K562 (cell line): ENCODE measurements at regions not wholly inside any gene's neighbourhood (a gene's known extent, or its start where the extent isn't known, plus 50 kb on each side); places are given as distances from the start of the nearest gene placed in this dataset.

ENCODE experiments used
- ATAC-seq: fragments of 200-7000 bp; cut with Tn5 transposase; 3 replicates; pipeline ENCODE4 v1.9.1; 2020; ENCODE audit warnings: moderate library complexity
- BruUV-seq: library from RNA; stranded (reverse); fragments of 400-500 nt; replicated peaks from 2 replicates; lab custom pipeline; 2021; lab: Mats Ljungman, UMichigan
- CTCF ChIA-PET: fragments of 300-600 bp; formaldehyde crosslinking; extraction: SDS; loops from one replicate; lab custom pipeline; 2021; ENCODE audit warnings: low intra/inter-chr PET ratio; lab: Yijun Ruan, JAX
- POLR2A ChIA-PET: fragments of 300-600, 350-650 bp; sonication (Branson Sonifier 250); formaldehyde crosslinking; extraction: SDS; loops from one replicate; lab custom pipeline; 2021; ENCODE audit warnings: antibody characterized with exemption, inconsistent platforms; lab: Yijun Ruan, JAX
- DNase-seq, 4 experiments: peaks; one replicate each; pipeline versions ENCODE4 v3.0.0 to v3.0.0-alpha.2; 2011 to 2018; ENCODE audit warnings: low spot score in 3 of 4, mixed read lengths in 3 of 4; ENCODE audit errors: extremely low read depth in 1 of 4
- FAIRE-seq: peaks from 2 replicates; lab custom pipeline; 2011; peaks lifted over from hg19 to GRCh38; lab: Jason Lieb, UNC
- H2AFZ ChIP-seq: 2 replicates; pipeline ENCODE4 v1.6.0; 2011; ENCODE audit warnings: low read depth, low read length, control low read depth, inconsistent platforms
- H3K27ac ChIP-seq: fragments of 200-600 bp; 3 replicates; pipeline ENCODE4 v1.8.0; 2011; ENCODE audit warnings: low read depth, mild to moderate bottlenecking, control low read depth, inconsistent platforms, low read length, moderate library complexity, mixed read lengths; ENCODE audit errors: extremely low read depth
- H3K27me3 ChIP-seq, 2 experiments: fragments of 300-600 bp in 1 of 2; 2 replicates in 1 of 2; 3 replicates in 1 of 2; pipeline versions ENCODE4 v1.6.0 to v1.8.0; 2011; ENCODE audit warnings: inconsistent platforms in 2 of 2, low read length in 2 of 2, mild to moderate bottlenecking in 1 of 2, mixed read lengths in 1 of 2, moderate library complexity in 1 of 2; ENCODE audit not compliant: control insufficient read depth in 2 of 2, insufficient read depth in 2 of 2
- H3K36me3 ChIP-seq: fragments of 300-600 bp; 3 replicates; pipeline ENCODE4 v1.8.0; 2011; ENCODE audit warnings: mild to moderate bottlenecking, low read length, inconsistent platforms; ENCODE audit not compliant: control insufficient read depth, insufficient read depth
- H3K4me1 ChIP-seq, 2 experiments: fragments of 200-600 bp in 1 of 2; replicated peaks in 1 of 2; 2 replicates in 1 of 2; 3 replicates in 1 of 2; pipeline versions ENCODE4 v1.5.1 to v1.8.0; 2011; ENCODE audit warnings: inconsistent platforms in 2 of 2, low read length in 2 of 2, mild to moderate bottlenecking in 1 of 2, mixed read lengths in 1 of 2, moderate library complexity in 1 of 2; ENCODE audit not compliant: control insufficient read depth in 2 of 2, insufficient read depth in 2 of 2
- H3K4me2 ChIP-seq: 2 replicates; pipeline ENCODE4 v1.6.1; 2011; ENCODE audit warnings: low read length, control low read depth, inconsistent platforms, mixed read lengths; ENCODE audit not compliant: insufficient read depth
- H3K4me3 ChIP-seq: fragments of 200-600 bp; sonication (generic), shearing (Covaris generic); 2 replicates; pipeline ENCODE4 v1.5.1; 2016; ENCODE audit warnings: control low read depth, inconsistent platforms
- H3K79me2 ChIP-seq: fragments of 200-600 bp; 3 replicates; pipeline ENCODE4 v1.8.0; 2011; ENCODE audit warnings: low read length, inconsistent platforms; ENCODE audit not compliant: control insufficient read depth, insufficient read depth
- H3K9ac ChIP-seq, 2 experiments: 2 replicates each; pipeline versions ENCODE4 v1.6.0 to v1.6.1; 2011; ENCODE audit warnings: low read depth in 2 of 2, low read length in 2 of 2, control low read depth in 1 of 2, inconsistent platforms in 1 of 2, mild to moderate bottlenecking in 1 of 2, mixed read lengths in 1 of 2; ENCODE audit not compliant: insufficient read depth in 1 of 2
- H3K9me1 ChIP-seq: one replicate; pipeline ENCODE4 v1.6.0; 2011; ENCODE audit warnings: inconsistent platforms, mild to moderate bottlenecking, low read length, moderate library complexity; ENCODE audit not compliant: control insufficient read depth, insufficient read depth
- H3K9me3 ChIP-seq: replicated peaks from 2 replicates; pipeline ENCODE4 v1.5.1; 2011; ENCODE audit warnings: low read depth, low read length, inconsistent platforms; ENCODE audit not compliant: control insufficient read depth, insufficient read depth
- H4K20me1 ChIP-seq: replicated peaks from 2 replicates; pipeline ENCODE4 v1.6.1; 2011; ENCODE audit warnings: low read length, inconsistent platforms, mixed read lengths; ENCODE audit not compliant: control insufficient read depth, insufficient read depth
- ARID1B ChIP-seq: fragments of 450-650 bp; IDR thresholded peaks from 2 replicates; pipeline ENCODE4 v1.6.1; 2016; ENCODE audit warnings: antibody characterized with exemption, mild to moderate bottlenecking, inconsistent platforms
- C11orf30 ChIP-seq: fragments of 450-650 bp; IDR thresholded peaks from 2 replicates; pipeline ENCODE4 v1.6.1; 2016; ENCODE audit warnings: low read depth, mild to moderate bottlenecking
- DEAF1 ChIP-seq: fragments of 450-650 bp; formaldehyde crosslinking; IDR thresholded peaks from 2 replicates; pipeline ENCODE4 v1.4.0; 2020; ENCODE audit warnings: mild to moderate bottlenecking, moderate library complexity
- HIVEP1 ChIP-seq: fragments of 250-450 bp; sonication (Bioruptor Pico); IDR thresholded peaks from 2 replicates; pipeline ENCODE4 v1.4.0; 2020; ENCODE audit warnings: mild to moderate bottlenecking
- ILF3 ChIP-seq: fragments of 450-650 bp; IDR thresholded peaks from 2 replicates; pipeline ENCODE4 v1.6.1; 2018; ENCODE audit warnings: antibody characterized with exemption, mild to moderate bottlenecking, moderate library complexity, borderline replicate concordance
- KDM1A ChIP-seq, 2 experiments: fragments of 450-650 bp; IDR thresholded peaks; 2 replicates each; pipeline ENCODE4 v1.6.1; 2016; ENCODE audit warnings: mild to moderate bottlenecking in 2 of 2
- MAFG ChIP-seq: fragments of 450-650 bp; conservative IDR thresholded peaks from 2 replicates; pipeline ENCODE4 v1.6.1; 2016; ENCODE audit warnings: missing genetic modification characterization, missing compliant biosample characterization
- MAFK ChIP-seq: IDR thresholded peaks from 2 replicates; pipeline ENCODE4 v1.6.1; 2011; ENCODE audit warnings: low read length, improper control_type of control experiment
- NEUROD1 ChIP-seq: fragments of 150-350 bp; IDR thresholded peaks from 2 replicates; pipeline ENCODE4 v1.6.1; 2014; ENCODE audit warnings: borderline replicate concordance, low read length, low read depth; ENCODE audit not compliant: partially characterized antibody
- NFIC ChIP-seq: fragments of 450-650 bp; IDR thresholded peaks from 2 replicates; pipeline ENCODE4 v1.6.1; 2017; ENCODE audit warnings: mild to moderate bottlenecking, inconsistent platforms
- PHF8 ChIP-seq: fragments of 200-600 bp; sonication (generic); IDR thresholded peaks from 2 replicates; pipeline ENCODE4 v1.6.1; 2012; ENCODE audit warnings: mixed run types, mild to moderate bottlenecking, inconsistent platforms, low read length, moderate library complexity, borderline replicate concordance
- RBM17 ChIP-seq: fragments of 200-400 bp; formaldehyde crosslinking; IDR thresholded peaks from 2 replicates; pipeline ENCODE4 v1.6.1; 2017; ENCODE audit warnings: low read depth, mild to moderate bottlenecking, low read length, borderline replicate concordance
- RBM34 ChIP-seq: fragments of 200-400 bp; formaldehyde crosslinking; IDR thresholded peaks from 2 replicates; pipeline ENCODE4 v1.6.1; 2018; ENCODE audit warnings: low read length, borderline replicate concordance; ENCODE audit not compliant: insufficient read depth
- ZNF347 ChIP-seq: fragments of 450-650 bp; formaldehyde crosslinking; IDR thresholded peaks from 2 replicates; pipeline ENCODE4 v1.4.0; 2020; ENCODE audit warnings: low read depth, mild to moderate bottlenecking, moderate library complexity
- ZNF79 ChIP-seq: fragments of 250-450 bp; sonication (Bioruptor Pico); IDR thresholded peaks from 2 replicates; pipeline ENCODE4 v1.4.0; 2020; ENCODE audit warnings: low read depth, mild to moderate bottlenecking, moderate library complexity
- ZSCAN29 ChIP-seq: fragments of 450-650 bp; IDR thresholded peaks from 2 replicates; pipeline ENCODE4 v1.6.1; 2017
- WGBS: fragments of 100-300 bp; shearing (Covaris generic); methylation state at CpG from one replicate; pipeline ENCODE4 v1.1.6; 2016; ENCODE audit warnings: low coverage, mixed read lengths; ENCODE audit not compliant: insufficient coverage; ENCODE audit errors: missing lambda C conversion rate; 5-methylcytosine and 5-hydroxymethylcytosine counted together
- in situ Hi-C: fragments of 300-500 bp; cut with MboI; formaldehyde crosslinking; loops from 4 replicates; pipeline ENCODE4 v1.15.0; 2018; ENCODE audit warnings: inconsistent platforms, mixed read lengths
- intact Hi-C: fragments of 100-400 bp; cut with micrococcal nuclease; formaldehyde crosslinking; loops from 2 replicates; pipeline ENCODE4 v1.14.2; 2022
- TF ChIP-seq, protein P1 (sequence below): fragments of 250-450 bp; sonication (Bioruptor Pico); IDR thresholded peaks from 2 replicates; pipeline ENCODE4 v1.5.0; 2020; ENCODE audit warnings: mild to moderate bottlenecking, borderline replicate concordance

GRCh38 chr1:3956527-3957170 lies 56.6 kb upstream of the C1orf174 start:
- H3K9me3 ChIP-seq: no peaks in the 10 kb centered on the region
- intact Hi-C loops: no loop called here
- FAIRE-seq (no peak), ATAC-seq (no peak; the same call in 2 of the 3 replicates), DNase-seq (no peak)
- no peak overlapping the region for H3K4me3 ChIP-seq
- peak overlapping the region in 1 of 2 experiments; percentile 32; a peak in 1 of 4 replicates for H3K9ac ChIP-seq
- no peaks in the 10 kb centered on the region for H3K79me2 ChIP-seq
- CTCF ChIA-PET: no interaction called here
- H3K4me1 ChIP-seq: peaks cover 0 to 3% of the 10 kb centered on the region in 2 experiments; a peak in 1 of 5 replicates
- H3K27me3 ChIP-seq: peaks cover 44 to 75% of the 10 kb centered on the region in 2 experiments
- 1% methylated on average over 14 of the region's 14 CpGs for WGBS
- BruUV-seq: no TSS peak
- no peak overlapping the region for H3K27ac ChIP-seq
- no peaks in the 10 kb centered on the region; the same call in none of the 2 replicates for H4K20me1 ChIP-seq
- no peaks in the 10 kb centered on the region for H3K36me3 ChIP-seq
- POLR2A ChIA-PET: interaction anchor here (0.7 to 1.4 kb wide), 3 partner anchors 9 to 142 kb away, joined by 3 to 7 read pairs (median 5); no protein-coding TSS in a partner anchor
- in situ Hi-C loops: no loop called here
- no peaks in the 10 kb centered on the region for H3K9me1 ChIP-seq
- H2AFZ ChIP-seq: no peak overlapping the region
- no peak overlapping the region for H3K4me2 ChIP-seq
- peak; percentile 59 for TF ChIP-seq C11orf30
- TF ChIP-seq ZSCAN29: no peak
- no peak for TF ChIP-seq PHF8
- TF ChIP-seq NFIC: no peak
- TF ChIP-seq MAFK: 0 out of 2 replicates have a peak, but pooled peaks have one; percentile 30
- no peak for TF ChIP-seq RBM17
- no peak for TF ChIP-seq ILF3
- no peak for TF ChIP-seq RBM34
- TF ChIP-seq NEUROD1: no peak
- TF ChIP-seq KDM1A (IDR thresholded peaks at IDR 0.05): no peak
- TF ChIP-seq HIVEP1 (CRISPR knock-in tag): no peak
- TF ChIP-seq DEAF1: no peak
- TF ChIP-seq, protein P1, sequence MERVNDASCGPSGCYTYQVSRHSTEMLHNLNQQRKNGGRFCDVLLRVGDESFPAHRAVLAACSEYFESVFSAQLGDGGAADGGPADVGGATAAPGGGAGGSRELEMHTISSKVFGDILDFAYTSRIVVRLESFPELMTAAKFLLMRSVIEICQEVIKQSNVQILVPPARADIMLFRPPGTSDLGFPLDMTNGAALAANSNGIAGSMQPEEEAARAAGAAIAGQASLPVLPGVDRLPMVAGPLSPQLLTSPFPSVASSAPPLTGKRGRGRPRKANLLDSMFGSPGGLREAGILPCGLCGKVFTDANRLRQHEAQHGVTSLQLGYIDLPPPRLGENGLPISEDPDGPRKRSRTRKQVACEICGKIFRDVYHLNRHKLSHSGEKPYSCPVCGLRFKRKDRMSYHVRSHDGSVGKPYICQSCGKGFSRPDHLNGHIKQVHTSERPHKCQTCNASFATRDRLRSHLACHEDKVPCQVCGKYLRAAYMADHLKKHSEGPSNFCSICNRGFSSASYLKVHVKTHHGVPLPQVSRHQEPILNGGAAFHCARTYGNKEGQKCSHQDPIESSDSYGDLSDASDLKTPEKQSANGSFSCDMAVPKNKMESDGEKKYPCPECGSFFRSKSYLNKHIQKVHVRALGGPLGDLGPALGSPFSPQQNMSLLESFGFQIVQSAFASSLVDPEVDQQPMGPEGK (CRISPR knock-in tag): no peak
- TF ChIP-seq ZNF79: no peak
- TF ChIP-seq MAFG (tag): peak; percentile 31; the same call in 1 of the 2 replicates
- TF ChIP-seq ARID1B: no peak
- TF ChIP-seq ZNF347 (CRISPR knock-in tag): no peak
